Esophagus mucosa (tissue), 1 donor: ENCODE measurements at regions not wholly inside any gene's neighbourhood (a gene's known extent, or its start where the extent isn't known, plus 50 kb on each side); places are given as distances from the start of the nearest gene placed in this dataset.
"Not testable (repeated sequence)": the region's sequence is repeated elsewhere in the genome, so short reads cannot be mapped to it uniquely, and the experiment has no call there.

Experiments used
- ATAC-seq: fragments of 200-7000 bp; cut with Tn5 transposase; one replicate; pipeline ENCODE4 v1.9.1; 2020
- donor health status: DM: yes; HTN: yes; CAD: no.

DNA sequence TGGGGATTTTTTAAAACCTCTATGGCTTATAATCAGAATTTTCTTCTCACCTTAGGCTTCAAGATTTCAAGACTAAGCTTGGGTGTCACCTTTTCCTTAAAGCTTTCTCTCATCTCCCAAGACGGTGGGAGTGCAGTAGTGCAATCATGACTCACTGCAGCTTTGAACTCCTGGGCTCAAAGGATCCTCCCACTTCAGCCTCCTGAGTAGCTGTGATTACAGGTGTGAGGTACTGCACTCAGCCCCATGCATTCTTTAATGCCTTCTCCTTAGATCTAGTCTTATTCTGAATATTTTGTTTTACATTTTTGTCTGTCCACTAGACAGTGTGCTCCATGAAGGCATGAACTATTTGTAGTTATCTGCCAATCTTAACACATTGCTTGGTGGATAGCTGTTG is 55.7 kb upstream of the FAT3 start:
- no peak for ATAC-seq

DNA sequence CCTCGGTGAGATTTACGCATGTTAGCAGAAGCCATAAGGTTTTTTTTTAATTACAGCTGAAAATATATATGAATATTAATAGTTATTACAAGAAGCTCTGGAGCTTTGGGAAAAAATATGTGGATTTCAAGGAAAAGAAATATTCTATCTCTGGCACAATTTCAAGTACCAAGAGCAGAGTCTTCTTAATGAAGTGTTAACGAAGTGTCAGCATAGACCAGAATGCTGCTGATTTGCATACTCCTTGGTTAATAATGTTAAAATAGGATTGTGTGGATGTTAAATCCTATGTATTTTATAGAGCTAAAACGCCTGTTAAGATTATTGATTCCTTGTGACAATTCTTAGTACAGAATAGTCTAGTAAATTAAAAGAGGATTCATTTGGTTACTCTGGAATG is 57.0 kb upstream of the FAT3 start:
- ATAC-seq = no peak

DNA sequence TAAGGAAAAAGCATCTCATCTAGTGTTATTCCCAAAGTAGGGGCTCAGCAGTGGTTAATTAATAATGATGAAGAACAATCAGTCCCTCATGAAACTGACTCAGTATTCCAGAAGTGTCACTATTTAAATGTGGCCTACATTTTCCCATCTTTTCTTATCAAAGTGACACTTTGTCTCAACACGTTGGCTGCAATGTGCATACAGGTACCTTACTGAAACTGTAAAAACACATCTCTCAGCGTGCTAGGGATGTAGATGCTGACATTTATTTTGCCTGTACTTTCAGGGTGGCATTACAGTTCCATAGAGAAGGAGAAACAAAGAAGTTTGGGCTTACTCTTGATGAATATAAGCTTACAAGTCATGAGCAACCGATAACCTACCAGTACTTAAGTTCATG is 58.3 kb upstream of the FAT3 start:
- ATAC-seq = no peak

DNA sequence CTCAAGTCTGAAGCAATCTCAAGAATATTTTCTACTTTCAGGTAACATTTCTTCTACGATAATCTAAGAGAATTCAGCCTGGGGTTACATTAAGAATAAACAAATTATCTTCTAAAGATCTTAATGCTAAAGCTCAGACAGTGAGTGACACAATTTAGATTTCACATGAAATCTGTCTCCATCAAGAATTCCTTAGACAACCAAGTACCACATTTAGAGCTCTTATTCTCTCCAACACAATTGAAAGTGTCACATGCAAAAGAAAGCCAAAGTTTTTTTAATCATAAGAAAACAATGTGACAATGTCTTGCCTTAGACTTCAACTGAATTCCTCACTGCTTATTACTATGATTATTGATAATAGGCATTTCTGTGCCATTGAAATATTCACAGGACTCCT is 60.7 kb upstream of the FAT3 start:
- no peak for ATAC-seq

DNA sequence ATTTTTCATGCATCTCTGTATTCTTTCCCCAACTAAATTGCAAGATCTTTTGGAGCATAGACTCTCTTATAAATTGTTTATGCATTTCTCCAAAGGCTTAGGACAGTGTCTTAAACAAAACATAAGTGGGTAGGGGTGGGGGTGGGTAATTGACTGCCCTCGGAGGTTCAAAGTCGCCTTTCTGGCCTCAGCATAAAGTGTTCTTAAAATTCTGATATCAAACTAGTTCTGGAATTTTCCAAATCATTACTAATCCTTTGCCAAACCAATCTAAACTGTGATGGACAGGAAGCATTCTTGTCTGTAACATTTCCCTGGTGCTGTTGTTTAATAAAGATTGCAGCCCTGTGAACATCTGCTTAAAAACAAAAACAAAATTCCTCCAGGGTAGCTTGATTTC is 61.8 kb upstream of the FAT3 start:
- no peak for ATAC-seq

DNA sequence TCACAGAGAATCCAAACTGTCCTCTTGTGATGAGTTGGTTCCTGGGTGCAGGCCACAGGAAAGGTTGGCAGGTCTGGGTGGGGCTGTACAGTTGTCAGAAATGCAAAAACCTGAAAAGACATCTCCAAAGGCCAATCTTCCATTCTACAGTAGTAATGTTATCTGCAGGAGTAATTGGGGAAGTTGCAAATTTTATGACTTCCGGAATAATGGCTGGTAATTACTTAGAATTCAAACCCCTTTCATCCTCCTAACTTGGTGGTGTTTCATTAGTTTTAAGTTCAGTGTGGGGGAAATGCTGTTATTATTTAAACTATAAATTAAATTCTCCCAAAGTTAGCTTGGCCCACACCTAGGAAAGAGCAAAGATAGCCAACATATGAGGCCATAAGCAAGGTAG is 64.7 kb upstream of the FAT3 start:
- ATAC-seq = no peak

DNA sequence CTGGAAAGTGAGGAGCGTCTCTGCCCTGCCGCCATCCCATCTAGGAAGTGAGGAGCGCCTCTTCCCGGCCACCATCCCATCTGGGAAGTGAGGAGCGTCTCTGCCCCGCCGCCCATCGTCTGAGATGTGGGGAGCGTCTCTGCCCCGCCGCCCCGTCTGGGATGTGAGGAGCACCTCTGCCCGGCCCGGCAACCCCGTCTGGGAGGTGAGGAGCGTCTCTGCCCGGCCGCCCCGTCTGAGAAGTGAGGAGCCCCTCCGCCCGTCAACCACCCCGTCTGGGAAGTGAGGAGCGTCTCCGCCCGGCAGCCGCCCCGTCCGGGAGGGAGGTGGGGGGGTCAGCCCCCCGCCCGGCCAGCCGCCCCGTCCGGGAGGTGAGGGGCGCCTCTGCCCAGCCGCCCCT is 67.2 kb upstream of the FAT3 start:
- not testable (repeated sequence) for ATAC-seq

DNA sequence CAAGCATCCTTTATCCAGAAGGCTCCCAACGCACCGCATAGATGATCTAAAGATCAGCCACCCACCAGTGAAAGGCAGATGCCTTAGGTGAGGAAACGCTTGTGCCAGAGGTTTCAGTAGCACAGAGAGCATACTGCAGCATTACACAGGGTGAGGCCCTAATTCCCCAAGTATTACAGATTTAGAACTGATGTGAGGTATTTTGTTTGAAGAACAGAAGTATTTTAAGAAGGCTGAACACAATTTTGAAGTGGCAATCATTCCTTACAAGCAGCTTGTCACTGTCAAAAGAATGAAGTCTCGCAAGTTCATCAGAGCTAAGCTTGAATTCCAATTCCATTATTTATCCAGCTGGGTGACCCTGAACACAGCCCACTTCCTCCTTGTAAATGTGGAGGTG is 70.0 kb upstream of the FAT3 start:
- ATAC-seq = no peak

DNA sequence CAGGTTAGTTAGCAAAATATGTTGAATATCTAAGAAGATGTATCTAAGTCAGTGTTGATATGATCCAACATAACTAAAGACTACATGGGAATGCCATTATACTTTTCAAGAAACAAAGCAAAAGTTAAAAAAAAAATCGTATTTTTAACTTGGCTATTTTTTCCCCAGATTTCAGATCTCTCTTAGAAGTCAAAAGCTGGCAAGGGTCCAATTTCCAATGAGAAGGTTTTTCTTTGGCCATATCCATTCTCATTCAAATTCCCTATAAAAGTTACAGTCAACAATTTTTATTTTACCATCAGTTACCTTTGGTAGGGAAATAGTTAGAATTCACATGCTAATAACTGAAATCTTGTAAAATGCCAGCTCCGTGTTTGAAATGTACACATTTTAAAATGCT is 70.5 kb upstream of the FAT3 start:
- no peak for ATAC-seq

DNA sequence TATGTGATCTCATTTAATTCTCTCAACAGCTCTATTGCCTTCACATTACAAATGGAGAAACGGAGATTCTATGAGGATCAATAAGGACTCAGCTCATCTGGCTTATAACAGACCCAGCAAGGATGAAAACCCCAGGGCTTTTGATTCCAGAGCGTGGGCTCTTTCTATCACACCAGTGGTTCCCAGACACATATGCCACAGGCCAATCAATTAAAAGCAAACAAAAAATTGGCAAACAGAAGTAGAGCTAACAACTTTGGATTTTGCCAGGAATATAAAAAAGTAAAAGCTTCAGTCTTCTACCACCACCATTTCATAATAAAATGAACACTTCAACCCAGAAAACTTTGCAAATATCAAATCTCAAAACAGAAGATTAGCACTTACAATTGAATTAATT is 71.1 kb upstream of the FAT3 start:
- no peak for ATAC-seq

DNA sequence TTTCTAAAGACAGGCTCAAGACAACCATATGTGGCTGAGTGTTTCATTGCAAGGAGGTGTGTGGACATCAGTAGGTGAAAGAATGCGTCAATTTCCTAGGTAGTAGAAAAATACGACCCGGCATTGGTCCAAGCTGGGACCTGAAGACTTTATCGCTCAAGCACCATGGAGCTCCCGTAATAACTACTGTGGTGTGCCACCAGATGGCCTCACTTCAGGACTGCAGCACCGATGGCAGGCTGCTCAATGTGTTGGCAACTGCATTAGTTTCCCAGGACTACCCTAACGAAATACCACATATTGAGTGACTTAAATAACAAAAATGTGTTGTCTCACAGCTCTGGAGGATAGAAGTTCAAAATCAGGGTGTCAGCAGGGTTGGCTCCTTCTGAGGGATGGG is 72.4 kb upstream of the FAT3 start:
- no peak for ATAC-seq

DNA sequence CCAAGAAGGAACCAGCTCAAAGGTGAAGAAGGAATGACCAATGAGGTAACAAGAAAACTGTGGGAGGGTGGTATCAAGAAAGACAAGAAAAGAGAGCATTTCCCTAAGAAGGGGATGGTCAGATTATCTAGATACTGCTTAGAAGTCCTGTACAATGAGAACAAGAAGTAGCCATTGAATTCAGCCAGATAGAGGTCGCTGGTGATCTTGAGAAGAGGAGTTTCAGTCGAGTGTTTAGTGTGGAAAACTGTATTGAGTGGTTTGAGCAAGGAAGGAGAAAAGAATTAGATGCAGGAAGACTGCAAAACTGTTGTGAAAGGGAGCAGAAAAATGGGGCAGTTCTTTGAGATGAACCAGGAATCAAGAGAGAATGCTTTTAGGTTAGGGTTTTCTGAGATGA is 74.6 kb upstream of the FAT3 start:
- ATAC-seq = no peak

DNA sequence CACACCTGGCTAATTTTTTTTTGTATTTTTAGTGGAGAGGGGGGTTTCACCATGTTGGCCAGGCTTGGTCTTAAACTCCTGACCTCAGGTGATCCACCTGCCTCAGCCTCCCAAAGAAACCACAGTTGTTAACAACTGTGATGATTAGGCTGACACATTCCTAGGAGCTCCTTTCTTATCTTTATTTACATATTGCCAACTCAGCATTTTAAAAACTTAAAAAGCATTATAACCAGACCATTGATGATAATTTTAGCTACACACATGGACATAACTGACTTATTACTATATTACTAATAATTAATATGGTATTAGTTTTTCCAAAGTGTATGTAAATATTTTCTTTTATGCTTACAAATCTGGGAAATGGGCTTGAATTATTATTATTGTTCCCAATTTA is 82.9 kb upstream of the FAT3 start:
- ATAC-seq = no peak

DNA sequence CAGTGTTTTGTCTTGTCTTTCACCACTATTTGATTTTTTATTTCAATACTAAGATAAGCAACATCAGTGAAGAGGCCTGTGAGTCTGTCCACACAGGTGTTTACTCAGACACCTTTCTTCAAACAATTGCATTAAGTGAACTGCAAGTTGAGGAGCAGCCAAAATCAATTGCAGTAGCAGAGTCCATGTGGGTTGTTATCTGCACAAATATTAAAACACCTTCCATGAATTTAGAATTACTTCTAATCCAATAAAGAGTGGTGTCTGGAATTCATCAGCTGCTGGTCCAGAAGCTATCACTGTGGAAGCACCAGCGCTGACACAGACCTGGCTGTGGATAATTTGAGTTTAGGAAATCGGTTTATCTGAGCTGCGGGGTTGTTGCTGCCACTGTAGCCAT is 83.5 kb upstream of the FAT3 start:
- ATAC-seq = no peak

DNA sequence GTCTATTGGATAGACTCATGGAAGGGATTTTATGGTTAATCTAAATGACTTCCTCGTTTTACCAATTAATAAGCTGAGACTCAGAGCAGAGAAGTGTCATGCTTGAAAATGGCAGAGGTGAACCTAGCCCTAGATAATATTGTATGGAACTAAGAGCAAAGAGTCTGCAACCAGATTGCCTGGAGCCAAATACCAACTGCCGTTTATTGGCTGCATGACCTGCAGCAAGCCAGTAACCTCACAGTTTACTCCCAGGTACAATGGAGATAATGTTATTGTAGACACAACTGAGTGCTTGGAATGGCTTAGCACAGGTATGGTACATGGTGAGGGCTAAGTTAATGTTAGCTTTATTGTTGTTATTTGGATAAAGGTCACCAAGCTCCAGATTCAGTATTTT is 84.6 kb upstream of the FAT3 start:
- ATAC-seq = no peak

DNA sequence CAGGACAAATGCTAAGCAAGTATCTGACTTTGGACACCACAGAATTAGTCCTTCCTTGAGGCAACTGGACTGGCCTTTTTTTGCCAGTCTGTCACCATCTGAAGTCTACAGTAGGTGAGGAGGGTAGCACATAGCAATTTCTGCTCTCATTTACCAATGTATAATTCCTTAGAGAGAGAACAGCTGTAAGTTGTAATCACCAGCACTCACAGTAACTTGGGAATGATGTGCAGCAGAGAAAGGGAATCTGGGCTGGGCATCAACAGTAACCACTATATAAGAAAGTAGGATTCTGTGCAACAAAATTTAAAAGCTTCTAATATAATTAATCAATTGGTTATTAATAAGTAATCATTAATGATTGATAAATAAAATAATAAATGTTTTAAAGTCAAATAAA is 86.3 kb upstream of the FAT3 start:
- no peak for ATAC-seq

DNA sequence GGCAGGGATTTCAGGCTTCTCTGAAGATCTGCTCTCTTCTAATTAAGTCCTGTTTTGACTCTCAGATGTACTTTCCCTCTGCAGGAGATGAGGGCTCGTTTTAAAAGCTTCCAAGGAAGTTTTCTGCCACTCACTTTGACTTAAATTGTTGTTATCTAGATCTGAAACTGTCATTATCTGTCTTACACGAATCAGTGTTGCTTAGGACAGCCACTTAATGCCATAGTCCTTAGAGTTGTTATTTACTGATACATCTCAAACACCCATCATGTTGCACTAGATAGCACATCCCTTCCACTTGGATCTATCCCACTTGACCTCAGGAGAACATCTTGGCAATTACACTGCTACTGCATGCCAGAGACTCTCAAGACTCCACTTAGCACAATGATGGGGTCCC is 86.9 kb upstream of the FAT3 start:
- no peak for ATAC-seq

DNA sequence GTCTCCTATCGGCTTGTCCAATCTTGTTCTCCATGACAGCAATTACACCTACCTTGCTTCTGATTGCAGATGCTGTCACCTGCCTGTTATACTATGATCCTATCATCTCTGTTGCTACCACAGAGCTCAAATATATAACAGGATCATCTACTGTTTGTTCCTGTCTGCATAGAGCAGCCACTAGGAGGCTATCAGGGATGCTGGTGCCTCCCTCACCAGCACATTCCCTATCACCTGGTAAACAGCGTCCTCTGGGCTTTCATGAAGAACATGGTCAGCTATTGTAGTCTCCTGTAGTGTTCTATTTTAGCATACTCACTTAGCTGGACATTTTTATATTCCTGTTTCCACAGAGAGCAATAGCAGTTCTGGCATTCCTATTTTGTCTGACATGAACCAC is 87.8 kb upstream of the FAT3 start:
- ATAC-seq = no peak

DNA sequence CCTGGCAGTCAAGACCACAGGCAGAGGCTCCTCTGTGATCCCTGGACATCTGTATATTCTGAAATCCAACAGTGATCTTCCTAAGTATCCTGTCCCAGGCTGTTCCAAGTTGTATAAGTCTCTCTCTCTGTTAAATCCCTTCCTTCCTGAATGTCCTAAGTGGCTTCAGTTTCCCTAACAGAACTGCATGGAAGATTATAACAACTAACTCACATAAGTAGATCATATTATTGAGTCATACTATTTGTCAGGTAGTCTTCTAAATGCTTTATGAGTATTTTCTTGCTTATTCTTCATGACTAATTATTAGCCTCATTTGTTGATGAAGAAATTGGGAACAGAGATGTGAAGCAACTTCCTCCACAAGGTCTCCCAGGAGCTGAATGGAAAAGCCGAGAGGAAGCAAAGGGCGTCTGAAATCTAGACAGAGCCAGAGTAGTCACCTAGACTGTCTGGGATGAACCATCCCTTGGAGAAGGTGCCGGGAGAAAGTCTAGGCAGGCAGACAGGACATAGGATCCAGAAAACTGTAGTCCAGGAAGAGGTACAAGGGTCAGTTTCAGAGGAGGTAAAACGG is 93.2 kb upstream of the FAT3 start:
- no peak for ATAC-seq

DNA sequence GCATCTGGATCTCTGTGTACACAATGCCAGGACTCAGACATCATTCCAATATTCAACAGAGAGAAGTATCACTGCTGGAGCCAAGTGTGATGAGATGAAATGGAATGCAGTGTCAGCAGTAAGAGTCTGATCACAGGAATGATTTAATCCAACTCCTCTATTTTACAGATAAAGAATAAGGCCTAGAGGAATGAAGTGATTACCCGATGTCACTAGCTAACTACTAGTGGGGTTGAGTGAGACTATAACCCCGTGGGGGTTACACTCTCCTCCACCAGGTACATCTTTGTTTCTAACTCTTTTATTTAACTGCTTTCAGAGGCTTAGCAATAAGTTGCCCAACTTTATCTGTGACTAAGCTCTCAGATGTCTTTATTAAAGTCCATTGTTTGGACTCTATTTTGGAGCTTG is 94.2 kb upstream of the FAT3 start:
- no peak for ATAC-seq

DNA sequence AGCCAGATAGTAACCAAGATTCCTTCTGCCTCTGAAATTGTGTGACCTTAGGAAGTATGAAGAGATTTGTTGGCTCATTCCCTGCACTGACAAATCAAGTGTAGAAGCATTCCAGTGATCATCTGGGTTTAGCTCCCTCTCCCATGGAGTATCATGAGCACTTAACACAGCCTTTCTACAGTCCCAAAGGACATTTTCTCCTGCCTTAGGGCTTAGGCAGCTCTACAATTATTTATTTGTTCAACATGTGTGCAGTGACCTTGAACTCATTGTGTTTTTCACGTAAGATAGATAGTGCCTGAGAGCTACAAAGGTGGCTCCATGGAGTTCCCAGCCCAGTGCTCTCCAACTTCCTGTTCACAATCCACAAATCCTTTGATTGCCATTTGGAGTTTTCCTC is 94.8 kb upstream of the FAT3 start:
- ATAC-seq = no peak

DNA sequence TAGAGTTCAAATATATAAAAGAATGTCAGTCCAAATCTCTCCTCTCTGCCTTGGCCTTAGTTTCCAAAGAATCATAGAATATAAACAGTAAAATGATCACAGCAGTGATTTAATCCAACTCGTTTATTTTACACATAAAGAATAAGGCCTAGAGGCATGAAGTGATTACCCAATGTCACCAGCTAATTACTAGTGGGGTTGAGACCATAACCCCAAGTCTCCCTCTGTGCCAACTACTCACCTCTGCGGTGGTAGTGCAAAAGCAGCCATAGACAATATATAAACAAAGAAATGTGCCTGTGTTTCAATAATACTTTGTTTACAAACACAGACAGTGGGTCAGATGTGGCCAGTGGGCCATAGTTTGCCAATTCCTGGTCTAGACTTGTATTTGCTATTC is 96.6 kb upstream of the FAT3 start:
- no peak for ATAC-seq

DNA sequence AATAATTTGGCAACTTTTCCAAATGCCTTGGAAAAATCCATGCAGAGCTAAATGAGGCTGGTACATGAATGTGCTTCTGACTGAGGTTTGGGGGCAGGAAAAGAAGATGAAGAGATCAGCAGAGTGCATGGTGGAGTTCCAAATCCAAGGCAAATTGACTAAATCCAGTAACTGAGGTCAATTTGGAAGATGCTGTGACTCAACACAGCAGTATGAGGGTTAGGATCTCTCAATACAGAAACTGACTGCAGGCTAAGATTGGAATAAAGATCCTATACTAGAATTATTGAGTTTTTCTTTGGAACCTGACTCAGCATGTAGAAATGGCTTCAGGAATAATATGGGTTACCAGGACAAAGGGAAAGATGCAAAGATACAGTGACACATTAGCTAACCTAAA is 99.3 kb upstream of the FAT3 start:
- ATAC-seq = no peak

DNA sequence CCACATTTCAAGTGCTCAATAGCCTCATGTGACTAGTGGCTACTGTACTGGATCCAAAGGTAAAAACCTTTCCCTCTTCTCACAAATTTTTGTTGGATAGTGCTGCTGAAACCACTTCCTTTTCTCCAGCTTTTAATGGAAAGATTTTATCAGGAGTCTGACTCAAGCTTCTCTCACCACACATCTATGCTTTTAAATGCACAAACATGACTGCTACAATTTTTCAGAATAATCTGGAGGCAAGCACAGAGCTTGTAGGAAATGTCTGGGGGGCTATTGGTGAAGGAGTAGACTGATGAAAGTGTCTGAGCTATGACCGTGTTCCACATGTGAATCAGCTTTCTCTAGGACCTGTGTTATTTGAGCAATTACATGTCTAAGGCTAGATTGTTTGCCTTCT is 101.1 kb upstream of the FAT3 start:
- no peak for ATAC-seq

DNA sequence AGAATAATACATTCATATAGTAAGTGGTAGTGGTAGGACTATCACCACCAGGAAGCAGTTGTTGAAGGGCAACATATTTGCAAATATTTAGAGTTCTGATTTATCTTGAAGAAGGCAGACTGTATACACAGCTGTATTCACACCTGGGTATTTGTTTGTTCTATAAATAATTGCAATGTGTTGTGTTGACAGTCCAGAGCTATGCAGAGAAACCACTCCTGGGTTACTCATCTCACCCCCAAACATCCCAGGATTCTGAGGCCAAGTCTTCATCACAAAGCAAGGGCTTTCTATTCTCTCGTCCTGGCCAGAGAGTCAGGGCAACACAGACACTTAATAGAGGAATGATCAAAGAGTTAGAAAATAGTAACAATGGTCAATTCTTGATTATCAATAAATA is 102.1 kb upstream of the FAT3 start:
- no peak for ATAC-seq

DNA sequence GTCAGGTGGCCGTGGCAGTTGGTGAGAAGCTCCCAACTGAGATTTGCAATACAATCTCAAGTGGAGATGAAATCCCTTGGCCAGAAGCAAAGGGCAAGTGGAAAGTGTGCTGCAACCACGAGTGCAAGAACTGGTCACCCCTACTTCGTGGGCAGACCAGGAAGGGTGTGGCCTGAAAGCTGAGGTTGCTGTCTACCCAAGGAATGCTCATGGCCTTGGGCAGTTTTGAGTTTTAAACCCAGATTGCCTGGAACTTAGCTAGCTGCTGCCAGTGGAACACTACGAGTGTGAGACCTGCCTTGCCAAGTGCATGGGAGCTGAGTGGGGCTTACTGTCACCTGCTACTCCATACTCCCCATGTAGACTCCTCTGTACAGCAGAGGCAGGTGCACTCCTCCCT is 113.3 kb upstream of the FAT3 start:
- ATAC-seq = no peak
